NCI-H2107 treated with DMSO at 0.1 percent for 48 hours (cell line): ENCODE measurements at regions not wholly inside any gene's neighbourhood (a gene's known extent, or its start where the extent isn't known, plus 50 kb on each side); places are given as distances from the start of the nearest gene placed in this dataset.

ENCODE experiments used
- DNase-seq: peaks from one replicate; lab custom pipeline; 2025; ENCODE audit not compliant: unreplicated experiment; lab: John Stamatoyannopoulos, UW

GRCh38 chr16:85253084-85253941 lies 141.0 kb upstream of the CIBAR2 start:
- no peak for DNase-seq

DNA sequence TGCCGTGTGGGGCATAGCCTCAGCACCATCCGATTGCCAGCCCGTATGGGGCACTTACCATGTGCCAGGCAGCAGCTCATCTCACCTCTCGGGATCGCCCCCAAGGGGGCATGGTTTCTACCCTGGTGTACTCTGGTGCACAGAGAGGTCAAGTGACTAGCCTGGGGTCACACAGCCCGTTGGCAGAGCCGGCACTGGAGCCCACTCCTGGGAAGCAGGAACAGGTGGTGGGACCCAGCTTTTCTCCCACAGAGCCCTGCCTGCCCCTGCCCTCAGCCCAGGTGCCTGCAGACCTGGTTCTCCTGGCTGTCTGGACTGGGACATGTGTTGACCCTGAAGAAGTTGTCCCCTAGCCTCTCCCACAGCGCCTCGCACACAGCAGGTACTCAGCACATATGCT lies 141.8 kb upstream of the CIBAR2 start:
- DNase-seq, result no peak

DNA sequence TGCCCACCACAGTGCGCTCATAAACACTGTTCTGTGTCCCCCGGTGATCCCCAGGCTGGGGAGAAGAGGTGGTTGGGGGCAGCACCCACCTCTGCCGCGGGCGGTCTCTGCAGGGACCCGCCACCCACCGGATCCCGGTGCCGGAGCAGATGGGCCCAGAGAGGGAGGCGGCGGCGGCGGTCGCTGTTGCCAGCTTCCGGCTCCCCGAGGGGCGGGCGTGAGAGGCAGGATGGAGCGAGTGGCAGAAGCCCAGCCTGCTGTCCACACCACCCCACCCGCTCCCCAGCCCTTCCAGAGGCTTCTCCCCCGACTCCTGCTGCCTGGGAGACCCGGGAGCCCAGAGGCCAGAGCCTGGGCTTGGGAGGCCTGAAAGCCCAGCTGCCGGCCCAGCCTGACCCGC lies 142.6 kb upstream of the CIBAR2 start:
- no peak for DNase-seq

DNA sequence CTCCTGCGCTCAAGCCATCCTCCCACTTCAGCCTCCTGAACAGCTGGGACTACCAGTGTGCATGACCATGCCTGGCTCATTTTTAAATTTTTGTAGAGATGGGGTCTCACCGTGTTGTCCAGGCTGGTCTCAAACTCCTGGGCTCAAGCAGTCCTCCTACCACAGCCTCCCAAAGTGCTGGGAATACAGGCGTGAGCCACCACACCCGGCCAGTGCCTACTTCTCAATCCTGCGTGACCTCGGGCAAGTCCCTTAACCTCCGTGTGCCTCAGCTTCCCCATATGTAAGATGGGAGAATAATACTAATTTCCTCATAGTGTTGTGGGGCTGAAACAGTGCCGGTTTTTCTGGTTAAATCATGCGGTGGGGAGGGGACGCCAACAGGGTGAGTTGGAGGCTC lies 143.5 kb upstream of the CIBAR2 start:
- no peak for DNase-seq

GRCh38 chr16:85256190-85256739 lies 144.0 kb upstream of the CIBAR2 start:
- DNase-seq, result no peak

GRCh38 chr16:85257483-85257882 lies 145.2 kb upstream of the CIBAR2 start:
- no peak for DNase-seq

GRCh38 chr16:85258166-85258565 lies 145.9 kb upstream of the CIBAR2 start:
- DNase-seq, result no peak

DNA sequence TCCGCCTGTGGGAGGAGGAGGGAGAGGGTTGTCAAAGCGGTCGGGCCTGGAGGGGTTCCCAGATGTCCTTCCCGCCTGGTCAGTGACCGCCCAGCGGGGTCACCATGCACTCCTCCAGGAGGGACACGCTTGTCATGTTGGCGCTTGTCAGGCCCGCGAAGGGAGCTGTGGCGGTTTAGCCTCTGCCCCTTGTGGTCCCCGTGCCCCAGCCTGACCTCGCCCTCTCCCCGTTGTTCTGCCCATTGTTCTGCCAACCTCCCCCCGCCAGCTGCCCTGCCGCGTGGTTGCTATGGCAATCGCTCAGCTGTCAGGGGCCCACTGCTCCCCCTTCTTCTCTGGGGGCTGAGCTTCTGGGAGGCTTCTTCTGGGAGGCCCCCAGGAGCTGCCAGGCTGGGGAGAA lies 146.4 kb upstream of the CIBAR2 start:
- DNase-seq, result no peak

DNA sequence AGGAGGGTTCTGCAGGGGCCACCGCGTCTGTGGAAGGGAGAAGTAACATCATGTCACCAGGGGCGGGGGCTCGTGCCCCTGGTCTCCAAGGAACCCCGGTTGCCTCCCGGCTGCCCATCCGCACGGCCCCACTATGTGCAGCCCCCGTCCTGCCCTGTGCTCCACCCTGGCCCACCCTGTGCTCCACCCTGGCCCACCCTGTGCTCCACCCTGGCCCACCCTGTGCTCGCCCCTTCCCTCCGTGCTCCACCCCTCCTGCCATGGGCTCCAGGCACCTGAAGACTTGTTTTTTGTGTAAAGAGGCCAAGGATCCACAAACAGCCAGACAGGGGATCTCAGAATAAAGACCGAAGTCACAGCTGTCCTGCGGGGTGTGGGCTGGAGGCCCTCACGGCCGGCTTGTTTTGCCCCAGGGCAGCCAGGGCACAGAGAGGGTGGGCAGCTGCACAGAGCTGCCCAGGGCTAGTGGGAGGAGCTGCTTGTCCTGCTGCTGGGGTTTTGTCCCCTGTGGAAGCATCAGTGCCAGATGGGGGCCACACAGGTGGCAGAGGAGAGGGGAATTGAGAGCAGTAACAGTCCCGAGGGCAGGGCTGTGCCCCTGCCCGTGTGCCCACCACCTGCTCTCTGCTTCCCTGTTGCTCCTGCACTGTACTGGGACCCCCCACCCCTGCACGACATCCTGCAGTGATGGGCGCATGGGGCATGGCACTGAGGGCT lies 147.0 kb upstream of the CIBAR2 start:
- DNase-seq, result no peak

DNA sequence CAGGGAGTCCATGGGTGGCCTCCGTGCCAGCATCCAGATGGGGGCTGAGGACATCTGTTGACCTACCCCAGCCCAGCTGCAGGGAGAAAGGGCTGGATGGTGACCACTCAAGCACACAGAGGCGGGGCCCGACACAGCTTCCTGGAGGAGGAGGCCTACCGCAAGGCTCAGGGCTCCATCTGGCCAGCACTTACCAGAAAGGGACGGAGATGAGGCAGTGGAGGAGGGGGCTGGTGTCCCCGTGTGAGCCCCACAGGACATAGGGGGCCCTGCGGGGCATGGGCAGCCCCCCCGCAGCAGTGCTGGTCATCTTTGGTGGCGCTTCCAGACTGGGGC lies 147.5 kb upstream of the CIBAR2 start:
- DNase-seq, result no peak

- DNase-seq, result no peak
Measured at GRCh38 chr16:85261204-85261603, 148.9 kb upstream of the CIBAR2 start.

DNA sequence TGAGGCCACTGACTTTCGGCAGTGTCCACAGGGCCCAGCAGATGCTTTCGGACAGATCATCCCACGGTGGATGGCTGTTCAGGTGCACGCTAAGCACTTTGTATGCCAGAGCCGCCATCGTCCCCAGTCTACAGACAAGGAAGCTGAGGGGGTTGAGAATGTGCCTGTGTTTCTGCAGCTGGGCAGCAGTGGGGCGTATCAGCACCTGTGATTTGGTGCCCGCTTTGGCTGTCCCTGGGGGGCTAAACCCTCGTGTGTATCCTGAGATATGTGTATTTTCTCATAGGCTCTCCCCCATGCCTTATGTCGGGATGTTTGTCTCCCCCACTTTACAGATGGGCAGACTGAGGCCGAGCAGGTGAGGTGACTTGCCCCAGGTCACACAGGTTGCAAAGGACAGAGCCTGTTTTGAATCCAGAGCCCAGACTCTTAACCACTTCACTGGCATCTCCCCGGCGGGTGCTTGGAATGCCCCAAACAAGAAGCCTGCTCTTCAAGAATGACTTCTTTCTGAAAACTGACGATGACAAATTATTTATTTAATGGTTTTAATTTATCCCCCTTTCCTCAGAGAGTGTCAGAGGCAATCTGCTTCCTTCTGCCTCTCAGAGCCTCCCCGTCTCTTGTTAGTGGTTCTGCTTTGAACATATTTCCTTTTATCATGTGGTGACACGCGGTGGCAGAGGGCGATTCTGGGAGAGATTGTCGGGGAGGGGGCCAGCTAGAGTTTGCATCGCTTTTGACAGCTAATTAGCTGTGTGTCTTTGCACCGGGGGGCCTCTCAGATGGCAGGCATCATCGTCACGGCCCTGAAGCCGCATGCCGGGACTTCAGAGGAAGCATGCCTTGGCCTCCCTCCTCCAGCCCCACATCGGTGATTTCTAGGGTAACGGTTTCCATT lies 149.6 kb upstream of the CIBAR2 start:
- no peak for DNase-seq

- no peak for DNase-seq
Measured at GRCh38 chr16:85262558-85263238, 150.4 kb upstream of the CIBAR2 start.

DNA sequence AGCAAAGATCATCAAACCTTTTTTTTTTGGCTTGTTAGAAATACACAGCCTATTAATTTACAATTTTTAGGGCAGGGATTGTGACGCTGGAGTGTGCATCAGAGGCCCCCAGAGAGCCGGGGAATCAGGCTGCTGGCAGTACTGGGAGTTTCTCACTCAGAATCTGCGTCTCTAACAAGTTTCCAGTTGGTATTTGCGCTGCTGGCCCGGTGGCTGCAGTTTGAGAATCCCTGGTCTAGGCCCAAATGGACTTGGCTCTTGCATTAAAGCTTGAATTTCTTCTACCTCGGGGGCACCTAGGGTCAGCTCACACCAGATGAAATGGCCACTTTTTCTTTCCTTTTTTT lies 150.9 kb upstream of the CIBAR2 start:
- DNase-seq, result no peak

DNA sequence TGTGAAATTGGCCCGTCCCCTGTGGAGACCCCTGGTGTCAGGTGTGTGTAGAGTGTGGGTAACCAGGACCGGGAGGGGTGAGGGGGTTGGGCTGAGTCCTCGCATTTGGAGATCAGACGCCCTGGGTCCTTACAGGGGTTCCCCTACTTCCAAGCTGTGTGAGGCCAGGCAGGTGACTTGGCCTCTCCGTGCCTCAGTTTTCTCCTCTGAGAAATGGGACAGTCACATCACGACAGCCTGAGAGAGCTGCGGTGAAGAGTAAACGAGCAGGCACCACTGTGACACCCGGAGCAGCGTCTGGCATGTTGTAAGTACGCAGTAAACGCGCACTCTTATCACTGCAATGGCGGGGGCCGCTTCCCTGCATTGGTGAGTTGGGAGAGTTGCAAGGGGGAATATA lies 152.5 kb upstream of the CIBAR2 start:
- DNase-seq, result no peak

GRCh38 chr16:85265161-85265784 lies 153.0 kb upstream of the CIBAR2 start:
- no peak for DNase-seq

DNA sequence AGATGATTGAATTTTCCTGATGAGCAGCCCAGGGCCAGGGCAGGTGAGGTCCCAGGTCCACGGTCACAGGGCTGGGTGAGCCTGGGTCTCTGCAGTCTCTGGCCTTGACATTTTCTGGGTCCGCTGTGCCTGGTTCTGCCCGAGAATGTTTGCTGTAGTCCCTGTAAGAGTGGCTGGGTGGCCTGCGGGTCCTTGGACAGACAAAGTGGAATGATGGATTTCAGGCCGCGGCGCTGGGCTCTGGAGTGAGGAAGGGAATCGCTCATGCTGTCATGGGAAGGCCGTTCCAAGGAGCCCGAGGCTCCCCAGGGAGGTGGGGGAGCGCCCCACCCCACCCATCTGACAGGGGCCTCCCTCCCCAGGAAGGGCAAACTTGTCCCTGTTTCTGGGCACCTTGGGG lies 153.5 kb upstream of the CIBAR2 start:
- no peak for DNase-seq

DNA sequence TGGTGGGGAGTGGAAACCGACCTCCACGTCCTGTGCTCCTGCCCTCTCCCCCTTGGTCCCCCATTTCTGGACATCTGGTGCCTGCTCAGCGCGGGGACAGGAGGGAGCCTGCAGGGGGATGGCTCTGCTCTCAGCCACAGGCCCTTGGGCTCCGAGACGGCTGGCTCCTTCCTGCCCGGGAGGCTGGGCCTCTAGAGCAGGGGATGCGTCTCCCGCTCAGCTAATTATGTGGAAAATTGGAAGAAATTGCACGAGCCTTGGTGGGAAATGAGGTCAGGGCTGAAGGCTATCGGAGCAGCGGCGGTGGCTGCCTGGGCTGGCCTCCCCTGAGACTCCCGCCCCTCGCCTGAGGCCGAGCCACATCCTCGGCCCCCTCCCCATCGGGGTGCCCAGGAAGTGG lies 154.6 kb upstream of the CIBAR2 start:
- no peak for DNase-seq

DNA sequence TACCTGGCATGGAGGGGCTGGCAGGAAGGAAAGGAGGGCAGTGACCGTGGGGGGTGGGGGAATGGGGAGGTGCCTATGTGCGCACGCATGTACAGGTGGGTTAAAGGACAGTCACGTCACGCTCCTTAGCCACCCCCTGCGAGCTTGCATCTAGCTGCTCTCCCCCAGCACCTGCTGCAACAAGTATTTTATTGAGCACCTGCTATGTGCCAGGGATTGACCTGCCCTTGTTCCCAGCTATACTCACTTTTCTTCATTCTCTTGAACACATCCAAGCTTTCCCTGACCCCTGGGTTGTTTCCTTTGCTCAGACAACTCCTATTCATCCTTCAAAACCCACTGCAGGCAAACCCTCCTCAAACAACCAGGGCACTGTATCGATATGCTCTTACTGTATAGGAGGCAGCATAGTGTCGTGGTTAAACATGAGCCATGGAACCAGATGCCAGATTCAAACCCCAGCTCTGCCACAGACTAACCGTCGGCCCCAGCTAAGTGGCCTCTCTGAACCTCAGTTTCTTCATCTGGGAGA lies 155.2 kb upstream of the CIBAR2 start:
- DNase-seq, result no peak

DNA sequence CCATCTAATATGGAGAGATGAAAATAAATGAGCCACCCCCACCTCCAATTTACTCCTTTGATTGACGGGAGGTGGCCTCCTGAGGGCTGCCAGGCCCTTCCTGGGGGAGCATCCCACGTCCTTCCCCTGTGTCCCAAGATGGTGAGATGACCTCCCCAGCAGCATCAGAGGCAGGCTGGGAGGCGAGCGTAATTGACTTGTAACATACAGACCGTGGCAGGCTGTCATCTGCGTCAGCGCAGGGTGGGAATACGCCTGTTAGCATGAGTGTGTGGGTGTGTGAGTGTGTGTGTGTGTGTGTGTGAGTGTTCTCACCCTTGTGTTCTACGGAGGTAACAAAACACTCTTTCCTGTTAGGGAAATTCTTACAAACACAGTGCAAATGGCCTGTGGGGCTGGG lies 156.9 kb upstream of the CIBAR2 start:
- no peak for DNase-seq
